A549 (cell line): ENCODE measurements at regions not wholly inside any gene's neighbourhood (a gene's known extent, or its start where the extent isn't known, plus 50 kb on each side); places are given as distances from the start of the nearest gene placed in this dataset.

Experiments
- ATAC-seq, 2 experiments: fragments of 200-7000 bp in 1 of 2; fragments of >200 bp in 1 of 2; cut with Nextera tagmentation in 1 of 2; cut with Tn5 transposase in 1 of 2; 3 replicates each; pipeline versions ENCODE4 v1.8.0 to v1.9.1; 2018 to 2020; ENCODE audit warnings: mild to moderate bottlenecking in 1 of 2, moderate library complexity in 1 of 2
- CTCF ChIA-PET: fragments of 300-600 bp; sonication (Branson Sonifier 250); formaldehyde crosslinking; extraction: SDS; loops from one replicate; lab custom pipeline; 2021; ENCODE audit warnings: antibody characterized with exemption, inconsistent platforms; lab: Yijun Ruan, JAX
- POLR2A ChIA-PET: fragments of 350-600 bp; formaldehyde crosslinking; extraction: SDS; loops from one replicate; lab custom pipeline; 2021; ENCODE audit warnings: antibody characterized with exemption, inconsistent platforms; lab: Yijun Ruan, JAX
- DNase-seq, 2 experiments: peaks; one replicate each; pipeline versions ENCODE4 v3.0.0 to v3.0.0-alpha.2; 2011 to 2016; ENCODE audit warnings: low read depth in 1 of 2, low spot score in 1 of 2
- FAIRE-seq: peaks from 2 replicates; lab custom pipeline; 2011; peaks lifted over from hg19 to GRCh38; lab: Jason Lieb, UNC
- H3K27ac ChIP-seq, 2 experiments: fragments of >200 bp; sonication (Bioruptor Twin); formaldehyde crosslinking; 3 replicates each; pipeline ENCODE4 v1.5.1; 2016 to 2017
- H3K4me1 ChIP-seq: fragments of >200 bp; sonication (Bioruptor Twin); formaldehyde crosslinking; 3 replicates; pipeline ENCODE4 v1.6.1; 2016
- H3K4me2 ChIP-seq: fragments of >200 bp; sonication (Bioruptor Twin); formaldehyde crosslinking; 3 replicates; pipeline ENCODE4 v1.6.1; 2016
- H3K4me3 ChIP-seq: fragments of >200 bp; sonication (Bioruptor Twin); formaldehyde crosslinking; 3 replicates; pipeline ENCODE4 v1.5.1; 2016
- H3K9me3 ChIP-seq: fragments of >200 bp; sonication (Bioruptor Twin); formaldehyde crosslinking; 3 replicates; pipeline ENCODE4 v1.6.1; 2016
- BHLHE40 ChIP-seq: IDR thresholded peaks from 2 replicates; pipeline ENCODE4 v1.6.1; 2012; ENCODE audit warnings: low read depth, low read length, inconsistent platforms
- CHD4 ChIP-seq: fragments of 200-600 bp; sonication (generic); IDR thresholded peaks from 2 replicates; pipeline ENCODE4 v1.6.1; 2016; ENCODE audit warnings: antibody characterized with exemption, mild to moderate bottlenecking, borderline replicate concordance
- CTCF ChIP-seq: fragments of >200 bp; sonication (Bioruptor Twin); formaldehyde crosslinking; IDR thresholded peaks from 3 replicates; pipeline ENCODE4 v1.5.1; 2016
- ESRRA ChIP-seq: fragments of 150-350 bp; IDR thresholded peaks from 2 replicates; pipeline ENCODE4 v1.6.1; 2014; ENCODE audit warnings: mild to moderate bottlenecking, low read length, borderline replicate concordance
- FOSB ChIP-seq: fragments of 250-450 bp; sonication (Bioruptor Pico); IDR thresholded peaks from 2 replicates; pipeline ENCODE4 v1.5.0; 2020; ENCODE audit warnings: mild to moderate bottlenecking, moderate library complexity
- FOXS1 ChIP-seq: fragments of 250-450 bp; sonication (Bioruptor Pico); IDR thresholded peaks from 2 replicates; pipeline ENCODE4 v1.5.0; 2020; ENCODE audit warnings: mild to moderate bottlenecking, moderate library complexity
- HDAC2 ChIP-seq: fragments of 200-600 bp; sonication (generic); IDR thresholded peaks from 2 replicates; pipeline ENCODE4 v1.6.1; 2016
- JUN ChIP-seq, 2 experiments: fragments of >200 bp; sonication (Bioruptor Twin); formaldehyde crosslinking; IDR thresholded peaks; 2 replicates in 1 of 2; 3 replicates in 1 of 2; pipeline ENCODE4 v1.6.1; 2016 to 2017
- KDM1A ChIP-seq: fragments of 200-600 bp; sonication (generic); IDR thresholded peaks from 2 replicates; pipeline ENCODE4 v1.6.1; 2016; ENCODE audit warnings: low read depth, mild to moderate bottlenecking
- MAX ChIP-seq: IDR thresholded peaks from 2 replicates; pipeline ENCODE4 v1.6.1; 2012
- MAZ ChIP-seq: fragments of 150-350 bp; IDR thresholded peaks from 2 replicates; pipeline ENCODE4 v1.6.1; 2014; ENCODE audit warnings: antibody characterized with exemption, low read depth, low read length, borderline replicate concordance
- NFE2L2 ChIP-seq: fragments of 150-350 bp; conservative IDR thresholded peaks from 2 replicates; pipeline ENCODE4 v1.6.1; 2014; ENCODE audit warnings: low read length
- PBX3 ChIP-seq: IDR thresholded peaks from 2 replicates; pipeline ENCODE4 v1.6.1; 2012
- POLR2A ChIP-seq: IDR thresholded peaks from 2 replicates; pipeline ENCODE4 v1.6.1; 2012; ENCODE audit warnings: mild to moderate bottlenecking, low read length
- RCOR1 ChIP-seq: fragments of 150-350 bp; IDR thresholded peaks from 2 replicates; pipeline ENCODE4 v1.6.1; 2014; ENCODE audit warnings: antibody characterized with exemption, low read length, low read depth
- REST ChIP-seq: fragments of 200-600 bp; sonication (generic); IDR thresholded peaks from 2 replicates; pipeline ENCODE4 v1.6.1; 2016; ENCODE audit warnings: antibody characterized with exemption, mild to moderate bottlenecking, moderate library complexity
- SMC3 ChIP-seq: fragments of >200 bp; sonication (Bioruptor Twin); formaldehyde crosslinking; IDR thresholded peaks from 3 replicates; pipeline ENCODE4 v1.6.1; 2018; ENCODE audit warnings: inconsistent platforms
- TFCP2L1 ChIP-seq: fragments of 250-450 bp; sonication (Bioruptor Pico); IDR thresholded peaks from 2 replicates; pipeline ENCODE4 v1.5.0; 2021; ENCODE audit warnings: mild to moderate bottlenecking
- TP53 ChIP-seq: fragments of 250-450 bp; sonication (Bioruptor Pico); IDR thresholded peaks from 2 replicates; pipeline ENCODE4 v1.5.0; 2021; ENCODE audit warnings: mild to moderate bottlenecking, moderate library complexity
- ZNF302 ChIP-seq: fragments of 250-450 bp; sonication (Bioruptor Pico); IDR thresholded peaks from 2 replicates; pipeline ENCODE4 v1.9.0; 2021; ENCODE audit warnings: inconsistent platforms, mild to moderate bottlenecking, moderate library complexity
- WGBS: methylation state at CpG from one replicate; pipeline ENCODE4 v1.1.6; 2017; ENCODE audit errors: missing lambda C conversion rate; 5-methylcytosine and 5-hydroxymethylcytosine counted together
- TF ChIP-seq, protein P1 (sequence below): IDR thresholded peaks from 2 replicates; pipeline ENCODE4 v1.6.1; 2012; ENCODE audit warnings: low read depth, borderline replicate concordance
- TF ChIP-seq, protein P2 (sequence below): fragments of >200 bp; sonication (Bioruptor Twin); formaldehyde crosslinking; IDR thresholded peaks from 2 replicates; pipeline ENCODE4 v1.6.1; 2016
- TF ChIP-seq, protein P3 (sequence below): fragments of >200 bp; sonication (Bioruptor Twin); formaldehyde crosslinking; IDR thresholded peaks from 3 replicates; pipeline ENCODE4 v1.6.1; 2016

DNA sequence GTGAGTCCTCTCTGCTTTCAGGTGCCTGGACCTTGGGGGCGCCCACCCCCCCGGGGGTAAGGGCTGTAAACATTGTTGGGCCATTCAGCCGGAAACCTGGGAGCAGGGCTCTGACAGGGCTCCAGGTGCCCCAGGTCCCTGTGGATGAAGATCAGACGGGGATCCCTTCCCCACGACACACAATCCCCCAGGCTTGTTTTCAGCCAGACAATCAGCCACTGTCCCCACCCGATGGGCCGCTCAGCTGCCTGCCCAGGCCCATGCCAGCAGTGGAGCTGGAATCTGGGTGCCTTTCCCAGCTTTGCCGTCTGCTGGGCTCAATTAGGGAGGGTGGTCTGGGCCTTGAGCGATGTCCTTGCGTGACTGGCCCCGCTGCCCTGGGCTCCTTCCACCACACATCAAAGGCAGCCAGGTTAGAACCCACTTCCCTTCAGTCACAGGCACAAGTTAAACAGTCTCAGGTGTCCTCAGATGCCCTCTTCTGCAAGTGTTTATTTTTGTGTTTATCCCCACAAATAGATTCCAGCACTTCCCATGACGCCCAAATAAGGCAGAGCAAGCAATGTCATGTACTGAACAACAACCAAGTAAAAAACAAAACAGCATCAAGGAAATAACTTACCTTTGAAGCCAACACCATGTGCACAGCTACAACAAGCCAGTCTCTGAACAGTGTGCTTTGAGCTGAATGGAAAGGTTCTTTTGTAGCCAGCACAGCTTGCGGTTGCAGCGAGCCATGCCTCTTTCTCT lies 77.0 kb upstream of the ALDH1A3 start:
- peak in 1 of 2 experiments; percentile 24; a peak in 1 of 6 replicates for ATAC-seq

GRCh38 chr15:100803171-100803440 lies 76.5 kb upstream of the ALDH1A3 start:
- no peak for ATAC-seq
- CTCF ChIA-PET = interaction anchor here (1.2 to 2.4 kb wide), 5 partner anchors 10 to 130 kb away, joined by 3 to 12 read pairs (median 5); no protein-coding TSS in a partner anchor
- H3K4me3 ChIP-seq = no peak overlapping the region
- TF ChIP-seq TFCP2L1 (no peak), ESRRA (no peak), PBX3 (no peak), JUN (IDR thresholded peaks at IDR 0.05) (no peak), RCOR1 (no peak), CHD4 (no peak)
- TF ChIP-seq, all 56 proteins: peak for 0
- WGBS = 97% methylated on average over 3 of the region's 3 CpGs
- POLR2A ChIA-PET = no interaction called here
- peaks cover 6% of the 10 kb centered on the region; the same call in 1 of the 3 replicates for H3K9me3 ChIP-seq
- H3K4me2 ChIP-seq = no peak overlapping the region
- no peak for FAIRE-seq
- H3K27ac ChIP-seq = no peak overlapping the region
- H3K4me1 ChIP-seq = no peaks in the 10 kb centered on the region
- DNase-seq = no peak

More for the DNA sequence above, 77.0 kb upstream of the ALDH1A3 start:
- H3K27ac ChIP-seq = no peak overlapping the region
- no peak for DNase-seq
- H3K9me3 ChIP-seq = peaks cover 6% of the 10 kb centered on the region; the same call in 1 of the 3 replicates
- FAIRE-seq = no peak
- no peaks in the 10 kb centered on the region for H3K4me1 ChIP-seq
- TF ChIP-seq TFCP2L1 (no peak), HDAC2 (no peak), MAZ (no peak)
- TF ChIP-seq, protein P1, sequence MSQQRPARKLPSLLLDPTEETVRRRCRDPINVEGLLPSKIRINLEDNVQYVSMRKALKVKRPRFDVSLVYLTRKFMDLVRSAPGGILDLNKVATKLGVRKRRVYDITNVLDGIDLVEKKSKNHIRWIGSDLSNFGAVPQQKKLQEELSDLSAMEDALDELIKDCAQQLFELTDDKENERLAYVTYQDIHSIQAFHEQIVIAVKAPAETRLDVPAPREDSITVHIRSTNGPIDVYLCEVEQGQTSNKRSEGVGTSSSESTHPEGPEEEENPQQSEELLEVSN = no peak
- TF ChIP-seq, all 56 proteins: peak for 0
- H3K4me3 ChIP-seq = no peak overlapping the region
- CTCF ChIA-PET = interaction anchor here (1.3 to 2.4 kb wide), 4 partner anchors 11 to 130 kb away, joined by 3 to 12 read pairs (median 5); no protein-coding TSS in a partner anchor
- H3K4me2 ChIP-seq = no peak overlapping the region
- WGBS = 85% methylated on average over 12 of the region's 14 CpGs
- POLR2A ChIA-PET = no interaction called here

DNA sequence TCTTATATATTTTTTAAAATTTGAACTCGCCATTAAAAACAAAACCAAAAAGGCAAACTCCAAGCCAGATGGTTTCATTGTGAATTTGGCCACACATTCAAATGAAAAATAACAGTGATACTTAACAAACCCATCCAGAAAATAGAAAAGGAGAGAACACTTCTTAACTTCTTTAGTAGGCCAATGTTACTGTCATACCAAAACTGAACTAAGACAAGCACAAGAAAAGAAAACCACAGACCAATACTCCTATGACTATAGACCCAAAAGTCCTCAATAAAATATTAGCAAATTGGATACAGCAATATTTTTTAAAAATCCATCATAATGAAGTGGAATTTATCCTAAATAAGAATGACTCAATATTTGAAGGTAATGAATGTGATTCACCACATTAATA lies 73.5 kb upstream of the ALDH1A3 start:
- H3K4me2 ChIP-seq = no peak overlapping the region
- no peak overlapping the region for H3K4me3 ChIP-seq
- ATAC-seq (no peak), DNase-seq (no peak), FAIRE-seq (no peak)
- TF ChIP-seq FOXS1 (CRISPR knock-in tag) (no peak), MAX (no peak), BHLHE40 (no peak), SMC3 (no peak), NFE2L2 (no peak), FOSB (no peak), POLR2A (no peak), KDM1A (no peak), CHD4 (no peak), REST (no peak), CTCF (no peak), ZNF302 (CRISPR knock-in tag) (no peak), TP53 (CRISPR knock-in tag) (no peak), TFCP2L1 (no peak)
- TF ChIP-seq, protein P2, sequence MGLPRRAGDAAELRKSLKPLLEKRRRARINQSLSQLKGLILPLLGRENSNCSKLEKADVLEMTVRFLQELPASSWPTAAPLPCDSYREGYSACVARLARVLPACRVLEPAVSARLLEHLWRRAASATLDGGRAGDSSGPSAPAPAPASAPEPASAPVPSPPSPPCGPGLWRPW = no peak
- TF ChIP-seq, protein P3, sequence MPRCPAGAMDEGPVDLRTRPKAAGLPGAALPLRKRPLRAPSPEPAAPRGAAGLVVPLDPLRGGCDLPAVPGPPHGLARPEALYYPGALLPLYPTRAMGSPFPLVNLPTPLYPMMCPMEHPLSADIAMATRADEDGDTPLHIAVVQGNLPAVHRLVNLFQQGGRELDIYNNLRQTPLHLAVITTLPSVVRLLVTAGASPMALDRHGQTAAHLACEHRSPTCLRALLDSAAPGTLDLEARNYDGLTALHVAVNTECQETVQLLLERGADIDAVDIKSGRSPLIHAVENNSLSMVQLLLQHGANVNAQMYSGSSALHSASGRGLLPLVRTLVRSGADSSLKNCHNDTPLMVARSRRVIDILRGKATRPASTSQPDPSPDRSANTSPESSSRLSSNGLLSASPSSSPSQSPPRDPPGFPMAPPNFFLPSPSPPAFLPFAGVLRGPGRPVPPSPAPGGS = no peak
- no peaks in the 10 kb centered on the region for H3K4me1 ChIP-seq
- H3K27ac ChIP-seq = no peak overlapping the region
- 80% methylated on average over 1 of the region's 1 CpG for WGBS
- POLR2A ChIA-PET = no interaction called here
- CTCF ChIA-PET = no interaction called here
- 0 out of 3 replicates have a peak, but pooled peaks cover 2% of the 10 kb centered on the region for H3K9me3 ChIP-seq
